Neutrophil (primary cell): ENCODE measurements at regions not wholly inside any gene's neighbourhood (a gene's known extent, or its start where the extent isn't known, plus 50 kb on each side); places are given as distances from the start of the nearest gene placed in this dataset.

ENCODE experiments used
- H3K27ac ChIP-seq: fragments of 200-600 bp; sonication (generic); 2 replicates; pipeline ENCODE4 v1.5.1; 2016; ENCODE audit warnings: mild to moderate bottlenecking, moderate library complexity
- H3K27me3 ChIP-seq: fragments of 200-600 bp; sonication (generic); 2 replicates; pipeline ENCODE4 v1.6.0; 2016; ENCODE audit warnings: mild to moderate bottlenecking
- H3K36me3 ChIP-seq: fragments of 200-600 bp; sonication (generic); 2 replicates; pipeline ENCODE4 v1.5.1; 2017
- H3K4me1 ChIP-seq, 2 experiments: fragments of 200-600 bp in 1 of 2; sonication (generic) in 1 of 2; 1 replicate in 1 of 2; 2 replicates in 1 of 2; pipeline versions ENCODE4 v1.5.1 to v1.6.1; 2013 to 2016; ENCODE audit warnings: low read depth in 1 of 2, low read length in 1 of 2, mild to moderate bottlenecking in 1 of 2, moderate library complexity in 1 of 2; ENCODE audit not compliant: control insufficient read depth in 1 of 2, insufficient read depth in 1 of 2
- H3K4me3 ChIP-seq, 2 experiments: fragments of 200-600 bp in 1 of 2; sonication (generic) in 1 of 2; 1 replicate in 1 of 2; 2 replicates in 1 of 2; pipeline ENCODE4 v1.5.1; 2013 to 2016; ENCODE audit warnings: low read depth in 1 of 2, low read length in 1 of 2, mild to moderate bottlenecking in 1 of 2, moderate library complexity in 1 of 2
- H3K9me3 ChIP-seq: fragments of 200-600 bp; sonication (generic); 2 replicates; pipeline ENCODE4 v1.5.1; 2016
- CTCF ChIP-seq: fragments of 200-600 bp; sonication (generic); IDR thresholded peaks from 2 replicates; pipeline ENCODE4 v1.5.1; 2016; ENCODE audit warnings: antibody characterized with exemption

DNA sequence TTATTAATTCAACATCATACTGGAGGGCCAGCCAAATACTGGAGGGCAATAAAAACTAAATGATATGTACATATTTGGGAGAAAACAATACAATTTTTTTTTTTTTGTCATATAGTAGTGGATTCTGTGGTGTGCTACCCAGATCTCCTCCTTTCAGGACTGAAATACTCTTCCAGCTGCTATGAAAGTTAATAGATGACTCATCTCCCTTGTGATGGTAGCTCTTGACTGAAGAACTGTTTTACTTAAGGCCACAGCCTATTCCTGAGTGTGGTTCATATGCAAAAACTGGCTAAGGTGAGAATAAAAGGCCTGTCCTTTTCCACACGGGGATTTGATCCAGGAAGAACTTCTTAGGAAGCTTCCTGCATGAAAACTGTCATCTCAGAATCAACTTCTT, 307.9 kb downstream of the HLX start:
- Histone ChIP-seq H3K36me3 (no peaks in the 10 kb centered on the region), H3K4me3 (no peak overlapping the region), H3K27ac (no peak overlapping the region), H3K4me1 (peaks cover 17 to 28% of the 10 kb centered on the region in 2 experiments), H3K9me3 (no peaks in the 10 kb centered on the region), H3K27me3 (no peaks in the 10 kb centered on the region)
- TF ChIP-seq CTCF, result no peak

DNA sequence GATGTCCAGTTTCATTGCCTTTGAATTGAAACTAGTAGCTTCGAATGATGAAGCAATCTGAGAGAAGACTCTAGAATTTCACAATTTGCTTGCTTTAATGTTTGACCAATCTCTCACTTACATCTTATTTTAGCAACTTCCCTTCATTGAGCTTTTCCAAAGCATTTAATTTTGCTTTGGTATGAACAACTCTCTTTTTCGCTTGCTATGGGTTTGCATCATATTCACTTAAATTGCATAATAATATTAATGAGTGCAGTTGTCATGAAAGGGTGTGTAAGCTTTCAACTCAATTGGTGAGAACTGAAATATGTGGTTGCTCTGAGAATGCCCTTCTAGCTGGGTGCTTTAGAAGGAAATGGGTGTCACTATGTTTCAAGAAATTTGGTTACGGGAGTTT, 309.2 kb downstream of the HLX start:
- TF ChIP-seq CTCF, result no peak
- Histone ChIP-seq H3K9me3 (no peaks in the 10 kb centered on the region), H3K27ac (peak overlapping the region; percentile 30), H3K4me1 (peaks cover 15 to 21% of the 10 kb centered on the region in 2 experiments), H3K36me3 (no peaks in the 10 kb centered on the region), H3K27me3 (no peaks in the 10 kb centered on the region), H3K4me3 (no peak overlapping the region)

DNA sequence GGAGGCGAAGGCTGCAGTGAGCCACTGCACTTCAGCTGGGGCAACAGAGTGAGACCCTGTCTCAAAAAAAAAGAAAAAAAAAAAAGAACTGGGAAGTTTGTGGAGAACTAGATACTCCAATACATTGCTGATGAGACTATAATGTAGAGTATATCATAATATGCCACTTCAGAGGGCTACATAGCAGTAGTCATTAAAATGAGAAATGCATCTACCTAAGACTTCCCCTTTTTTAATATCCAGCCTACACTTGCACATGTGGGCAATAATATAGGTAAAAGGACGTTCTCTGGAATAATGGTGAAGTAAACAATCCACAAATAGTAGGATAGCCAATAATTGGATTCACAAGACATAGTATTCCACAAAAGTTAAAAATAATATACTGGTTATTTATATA, 311.0 kb downstream of the HLX start:
- Histone ChIP-seq H3K4me3 (no peak overlapping the region), H3K27ac (no peak overlapping the region), H3K9me3 (no peaks in the 10 kb centered on the region), H3K27me3 (no peaks in the 10 kb centered on the region), H3K4me1 (peaks cover 15 to 18% of the 10 kb centered on the region in 2 experiments), H3K36me3 (no peaks in the 10 kb centered on the region)
- TF ChIP-seq CTCF, result no peak

- Histone ChIP-seq H3K9me3 (peaks cover 2% of the 10 kb centered on the region), H3K27ac (no peak overlapping the region), H3K27me3 (no peaks in the 10 kb centered on the region), H3K4me3 (no peak overlapping the region), H3K36me3 (no peaks in the 10 kb centered on the region), H3K4me1 (peaks cover 15 to 17% of the 10 kb centered on the region in 2 experiments)
- TF ChIP-seq CTCF, result no peak
Measured at GRCh38 chr1:221192055-221192454, 312.8 kb downstream of the HLX start.

DNA sequence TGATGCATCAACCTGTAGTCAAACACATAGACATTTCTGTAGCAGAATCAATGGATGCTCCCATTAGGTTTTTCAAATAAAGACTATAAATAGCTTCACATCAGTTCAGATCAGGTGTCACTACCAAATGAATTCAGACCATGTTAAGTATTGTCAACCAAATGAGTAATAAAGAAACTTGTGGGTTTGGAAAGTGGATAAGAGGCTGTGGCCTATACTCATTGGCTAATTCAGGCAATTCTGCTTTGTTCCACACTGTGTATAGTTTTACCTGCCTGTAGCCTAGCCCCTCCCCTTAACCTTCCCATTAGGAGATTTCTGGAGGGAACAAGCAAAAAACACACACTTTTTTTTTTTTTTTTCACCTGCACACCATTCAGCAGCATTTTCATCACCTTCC, 321.2 kb downstream of the HLX start:
- Histone ChIP-seq H3K4me1 (peaks cover 15 to 18% of the 10 kb centered on the region in 2 experiments), H3K27ac (no peak overlapping the region), H3K27me3 (no peaks in the 10 kb centered on the region), H3K36me3 (no peaks in the 10 kb centered on the region), H3K9me3 (peaks cover 3% of the 10 kb centered on the region), H3K4me3 (no peak overlapping the region)
- no peak for TF ChIP-seq CTCF

DNA sequence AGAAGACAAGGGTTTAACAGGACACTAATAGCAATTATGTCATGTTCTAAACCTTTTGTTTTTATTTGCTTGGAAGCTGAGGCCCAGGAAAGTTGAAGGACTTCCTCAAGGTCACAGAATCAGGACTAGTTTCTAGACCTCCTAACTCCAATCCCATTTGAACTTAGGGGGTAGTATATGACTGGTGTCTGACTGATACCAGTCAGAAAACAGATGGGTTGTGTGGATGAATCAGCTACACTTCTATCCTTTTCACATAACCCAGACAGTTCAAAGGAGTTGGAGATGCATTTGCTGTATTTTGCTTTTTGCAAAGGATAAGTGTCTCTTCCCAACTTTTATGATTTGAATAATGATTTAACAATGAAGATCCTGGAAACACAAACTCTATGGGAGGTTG, 322.5 kb downstream of the HLX start:
- peaks cover 3% of the 10 kb centered on the region for H3K9me3 ChIP-seq
- no peak for TF ChIP-seq CTCF
- H3K27me3 ChIP-seq, result no peaks in the 10 kb centered on the region
- no peak overlapping the region for H3K27ac ChIP-seq
- H3K36me3 ChIP-seq, result no peaks in the 10 kb centered on the region
- H3K4me1 ChIP-seq, result peaks cover 15 to 18% of the 10 kb centered on the region in 2 experiments
- no peak overlapping the region for H3K4me3 ChIP-seq
